GM12875 (cell line): ENCODE measurements at regions not wholly inside any gene's neighbourhood (a gene's known extent, or its start where the extent isn't known, plus 50 kb on each side); places are given as distances from the start of the nearest gene placed in this dataset.

Experiments
- H3K4me3 ChIP-seq: one replicate; pipeline ENCODE4 v1.5.1; 2011; ENCODE audit warnings: low read depth, low read length, control low read depth
- TF ChIP-seq, protein P1 (sequence below): IDR thresholded peaks from 2 replicates; pipeline ENCODE4 v1.5.1; 2011; ENCODE audit warnings: low read depth, mild to moderate bottlenecking, control low read depth, inconsistent platforms, low read length, moderate library complexity, borderline replicate concordance; ENCODE audit not compliant: insufficient read depth

DNA sequence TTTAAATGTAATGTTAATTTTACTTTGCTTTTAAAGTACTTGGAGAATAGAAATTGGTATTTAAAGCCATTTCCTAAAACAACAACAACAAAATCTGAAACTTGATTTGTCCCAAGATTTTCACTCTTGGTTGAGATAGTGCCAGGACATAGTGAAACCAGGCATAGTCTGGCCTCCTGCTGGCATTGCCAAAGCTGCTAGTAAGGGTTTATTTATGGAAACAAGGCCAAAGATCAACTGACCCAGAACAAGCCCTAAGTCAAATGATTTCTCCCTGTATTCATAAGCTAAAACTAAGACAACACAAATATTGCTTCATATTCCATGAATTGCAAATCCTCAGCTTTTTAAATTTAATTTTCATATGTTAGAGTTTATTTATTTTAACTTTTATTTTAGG is 227.5 kb upstream of the FGF13 start:
- H3K4me3 ChIP-seq, result no peak overlapping the region
- TF ChIP-seq, protein P1, sequence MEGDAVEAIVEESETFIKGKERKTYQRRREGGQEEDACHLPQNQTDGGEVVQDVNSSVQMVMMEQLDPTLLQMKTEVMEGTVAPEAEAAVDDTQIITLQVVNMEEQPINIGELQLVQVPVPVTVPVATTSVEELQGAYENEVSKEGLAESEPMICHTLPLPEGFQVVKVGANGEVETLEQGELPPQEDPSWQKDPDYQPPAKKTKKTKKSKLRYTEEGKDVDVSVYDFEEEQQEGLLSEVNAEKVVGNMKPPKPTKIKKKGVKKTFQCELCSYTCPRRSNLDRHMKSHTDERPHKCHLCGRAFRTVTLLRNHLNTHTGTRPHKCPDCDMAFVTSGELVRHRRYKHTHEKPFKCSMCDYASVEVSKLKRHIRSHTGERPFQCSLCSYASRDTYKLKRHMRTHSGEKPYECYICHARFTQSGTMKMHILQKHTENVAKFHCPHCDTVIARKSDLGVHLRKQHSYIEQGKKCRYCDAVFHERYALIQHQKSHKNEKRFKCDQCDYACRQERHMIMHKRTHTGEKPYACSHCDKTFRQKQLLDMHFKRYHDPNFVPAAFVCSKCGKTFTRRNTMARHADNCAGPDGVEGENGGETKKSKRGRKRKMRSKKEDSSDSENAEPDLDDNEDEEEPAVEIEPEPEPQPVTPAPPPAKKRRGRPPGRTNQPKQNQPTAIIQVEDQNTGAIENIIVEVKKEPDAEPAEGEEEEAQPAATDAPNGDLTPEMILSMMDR, result no peak

DNA sequence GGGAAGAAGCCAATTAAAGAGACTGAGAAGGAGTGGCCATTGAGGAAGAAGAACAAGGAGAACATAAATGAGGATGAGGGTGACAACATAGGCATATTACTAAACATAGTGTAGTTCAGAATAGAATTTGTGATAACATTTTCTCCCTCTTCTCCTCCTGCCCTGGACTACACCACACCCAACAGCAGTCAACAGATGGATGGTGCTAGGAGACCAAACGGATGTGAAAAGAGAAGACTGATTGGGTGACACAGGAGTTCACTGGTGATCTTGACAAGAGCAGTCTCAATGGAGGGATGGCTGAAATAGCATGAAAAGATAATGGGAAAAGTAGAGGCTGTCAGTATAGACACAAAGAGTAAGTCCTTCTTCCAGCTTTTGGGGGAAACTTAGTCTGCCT is 226.5 kb upstream of the FGF13 start:
- TF ChIP-seq, protein P1, result no peak
- H3K4me3 ChIP-seq, result no peak overlapping the region

DNA sequence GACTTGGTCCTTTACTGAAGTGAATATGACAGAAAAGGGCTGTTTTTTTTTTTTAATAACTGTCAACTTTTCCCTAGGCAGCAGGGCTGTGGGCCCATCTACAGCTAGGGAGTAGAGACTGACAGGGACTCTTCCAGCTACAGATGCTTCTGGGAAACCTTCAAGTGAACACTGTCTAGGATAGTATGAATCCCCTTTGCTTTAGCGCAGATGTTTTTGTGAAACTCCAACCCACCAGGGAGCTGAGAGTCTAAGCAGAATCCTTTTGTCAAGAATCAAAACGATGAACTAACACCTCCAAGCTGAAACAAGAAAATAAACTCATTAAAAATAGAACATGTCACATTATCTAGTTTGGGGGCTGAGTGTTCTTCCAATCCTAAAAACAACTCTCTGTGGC is 219.7 kb upstream of the FGF13 start:
- TF ChIP-seq, protein P1, result no peak
- no peak overlapping the region for H3K4me3 ChIP-seq

DNA sequence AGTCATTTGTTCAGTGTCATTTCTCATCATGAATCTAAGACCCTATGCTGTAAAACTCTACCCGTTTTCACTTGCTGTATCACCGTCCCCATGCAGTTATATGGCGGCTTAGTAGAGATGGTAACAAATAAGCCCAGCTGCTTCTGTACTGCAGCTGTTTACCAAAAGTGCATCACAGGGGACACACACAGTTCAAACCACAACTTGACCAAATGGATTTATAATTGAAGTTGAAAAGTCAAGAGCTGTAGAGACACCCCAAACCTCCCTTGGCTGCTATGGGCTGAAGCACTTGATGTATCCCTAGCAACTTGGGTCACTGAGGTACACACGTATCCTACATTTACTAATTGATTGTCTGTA is 219.0 kb upstream of the FGF13 start:
- TF ChIP-seq, protein P1, result no peak
- no peak overlapping the region for H3K4me3 ChIP-seq

DNA sequence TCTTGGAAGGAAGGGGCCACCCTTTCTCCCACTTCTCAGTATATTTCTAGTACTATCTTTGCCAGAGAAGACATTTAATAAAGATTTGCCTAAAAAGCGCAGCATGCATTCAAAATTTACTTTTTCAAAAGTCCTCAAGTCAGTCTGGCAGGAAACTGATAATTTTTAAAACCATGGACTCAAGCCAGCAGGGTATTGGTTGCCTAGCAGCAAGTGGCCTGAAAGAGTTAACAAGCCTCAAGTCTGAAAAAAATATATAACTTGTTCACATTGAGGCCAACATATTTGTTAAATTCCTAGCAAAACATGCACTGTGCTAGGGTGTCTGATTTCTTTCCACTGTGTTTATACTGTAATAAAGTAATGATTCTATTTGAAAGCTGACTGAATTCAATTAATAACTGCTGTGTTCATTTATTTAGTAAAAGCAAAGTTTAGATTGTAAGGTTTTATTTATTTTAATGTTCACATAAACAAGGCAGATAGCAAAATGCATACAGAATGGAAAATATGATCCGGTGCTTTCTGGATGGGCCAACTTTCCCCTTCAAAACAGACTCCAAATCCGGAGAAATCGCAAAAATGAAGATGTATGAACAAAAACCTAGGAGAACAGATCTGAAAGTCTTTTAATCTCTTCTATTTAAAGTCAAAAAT is 218.5 kb upstream of the FGF13 start:
- TF ChIP-seq, protein P1, result no peak

DNA sequence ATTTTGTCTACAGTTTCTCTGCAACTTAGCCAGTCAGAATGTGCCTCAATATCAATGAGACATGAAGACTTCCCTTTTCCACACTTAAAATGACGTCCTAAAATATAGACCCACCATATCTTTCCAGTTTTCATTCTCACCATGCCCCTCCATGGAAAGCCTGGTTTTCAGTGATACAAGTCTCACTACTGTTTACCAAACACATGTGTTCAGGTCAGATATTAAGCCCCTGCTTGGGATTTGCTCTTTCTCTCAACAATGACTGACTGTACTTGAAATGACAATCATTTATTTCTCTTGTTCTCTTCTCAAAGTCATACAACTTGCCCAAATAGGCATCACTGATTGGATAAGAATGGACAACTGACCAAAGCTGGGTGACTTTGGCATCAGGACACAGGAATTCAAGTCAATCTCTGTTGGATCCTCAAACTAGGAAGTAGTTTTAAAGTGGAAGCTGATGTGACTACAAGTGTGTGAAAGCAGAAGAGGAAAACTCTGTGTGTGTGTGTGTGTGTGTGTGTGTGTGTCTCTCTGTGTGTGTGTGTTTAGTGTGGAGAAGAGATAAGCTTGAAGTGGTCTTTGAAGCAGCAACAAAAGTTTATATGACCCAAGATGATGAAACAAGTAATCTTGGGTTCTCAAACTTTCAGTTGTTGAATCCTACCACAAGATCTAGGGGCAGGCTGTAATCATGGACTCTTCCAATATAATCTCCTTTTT is 217.4 kb upstream of the FGF13 start:
- TF ChIP-seq, protein P1, result no peak
- no peak overlapping the region for H3K4me3 ChIP-seq

More for the DNA sequence above, 218.5 kb upstream of the FGF13 start:
- H3K4me3 ChIP-seq, result no peak overlapping the region

DNA sequence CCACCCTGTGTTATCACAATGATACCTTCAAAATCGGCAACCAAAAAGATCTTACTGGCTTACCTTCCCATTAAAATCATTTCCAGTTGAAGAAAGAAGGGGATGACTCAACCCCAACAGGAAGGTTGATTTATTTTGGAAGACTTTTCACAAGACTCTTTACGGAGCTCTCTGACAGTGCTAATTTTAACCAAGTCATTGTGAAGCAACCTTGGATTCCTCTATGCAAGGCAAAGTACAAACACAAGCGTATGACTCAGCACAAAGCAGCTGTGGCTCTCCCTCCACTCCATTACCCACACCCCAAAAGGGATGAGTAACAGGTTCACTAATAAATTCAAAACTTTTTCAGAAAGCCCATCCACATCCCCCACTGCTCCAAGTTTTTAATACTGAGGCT is 213.8 kb upstream of the FGF13 start:
- TF ChIP-seq, protein P1, result no peak
- H3K4me3 ChIP-seq, result no peak overlapping the region
